ENCODE measurements at regions not wholly inside any gene's neighbourhood (a gene's known extent, or its start where the extent isn't known, plus 50 kb on each side); places are given as distances from the start of the nearest gene placed in this dataset.

DNA sequence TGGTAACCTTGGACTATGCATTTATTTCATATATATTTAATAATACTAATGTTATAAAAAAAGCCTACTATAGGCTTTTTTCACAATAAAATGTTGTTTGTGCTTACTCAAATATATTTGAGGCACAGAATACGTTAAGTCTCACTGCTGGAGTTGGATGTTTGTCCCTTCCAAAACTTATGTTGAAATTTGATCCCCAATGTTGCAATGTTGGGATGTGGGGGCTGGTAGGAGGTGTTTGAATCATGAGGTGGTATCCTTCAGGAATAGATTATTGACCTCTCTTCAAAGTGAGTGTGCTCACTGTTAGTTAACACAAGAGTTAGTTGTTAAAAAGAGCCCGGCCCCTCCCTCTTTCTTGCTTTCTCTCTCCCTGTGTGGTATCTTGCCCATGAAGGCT is 1295.9 kb downstream of the JRKL start:
- Histone ChIP-seq H2AFZ (no peak overlapping the region), H3K4me3 (no peak overlapping the region), H3K36me3 (ENCODE audit: low read depth) (no peaks in the 10 kb centered on the region), H3K9me3 (ENCODE audit: insufficient read depth, low read depth) (no peaks in the 10 kb centered on the region), H3K27ac (no peak overlapping the region), H3F3A (ENCODE audit: insufficient read depth, low read depth) (no peaks in the 10 kb centered on the region), H3K9me2 (ENCODE audit: insufficient read depth) (peaks cover 5% of the 10 kb centered on the region; the same call in 1 of the 2 replicates), H3K4me1 (replicated peaks; ENCODE audit: insufficient read depth) (no peaks in the 10 kb centered on the region), H3K4me2 (no peak overlapping the region), H4K20me1 (ENCODE audit: insufficient read depth) (no peaks in the 10 kb centered on the region), H3K27me3 (ENCODE audit: insufficient read depth, low read depth) (no peaks in the 10 kb centered on the region), H3K79me2 (ENCODE audit: low read depth) (no peaks in the 10 kb centered on the region)
- TF ChIP-seq EZH2 (IDR thresholded peaks at IDR 0.05; ENCODE audit: low read depth) (no peak), CTCF (conservative IDR thresholded peaks at IDR 0.05) (no peak)
- CTCF ChIA-PET = no interaction called here
- BruUV-seq (replicated peaks) = no TSS peak
- POLR2A ChIA-PET (ENCODE audit: unreplicated experiment) = no interaction called here
- intact Hi-C loops (cut with micrococcal nuclease; ENCODE audit: unreplicated experiment) = no loop called here
- DNase-seq = no peak

DNA sequence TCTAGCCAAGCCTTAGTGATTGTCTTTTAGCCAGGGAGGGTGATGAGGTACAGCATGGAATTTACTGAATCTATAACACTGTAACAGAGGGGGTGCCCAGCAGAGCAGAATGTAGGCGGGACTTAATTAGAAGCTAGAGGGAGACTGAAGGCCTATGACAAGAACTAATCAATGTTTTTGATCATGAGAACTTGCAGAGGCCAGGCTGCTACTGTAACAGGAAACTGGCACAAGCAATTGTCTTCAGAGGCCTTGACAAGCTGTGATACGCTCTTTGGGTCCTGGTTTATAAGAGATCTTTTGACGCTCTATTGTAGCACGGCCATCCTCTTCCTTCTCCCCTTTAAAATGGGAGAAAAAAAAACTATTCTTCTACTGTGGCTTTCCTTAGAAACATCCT is 1297.3 kb downstream of the JRKL start:
- peak overlapping the region; percentile 45; the same call in 1 of the 2 replicates for H2AFZ ChIP-seq
- no peak for DNase-seq
- POLR2A ChIA-PET (ENCODE audit: unreplicated experiment) = no interaction called here

GRCh38 chr11:97691061-97691460 is 1301.2 kb downstream of the JRKL start:
- H3K27me3 ChIP-seq (ENCODE audit: insufficient read depth, low read depth) = no peaks in the 10 kb centered on the region
- ChIA-PET POLR2A (ENCODE audit: unreplicated experiment) (no interaction called here), CTCF (no interaction called here)
- H3K79me2 ChIP-seq (ENCODE audit: low read depth) = no peaks in the 10 kb centered on the region
- H3K9me3 ChIP-seq (ENCODE audit: insufficient read depth, low read depth) = no peaks in the 10 kb centered on the region
- no peaks in the 10 kb centered on the region for H3K4me1 ChIP-seq (replicated peaks; ENCODE audit: insufficient read depth)
- no peak overlapping the region for H3K27ac ChIP-seq
- TF ChIP-seq CTCF (conservative IDR thresholded peaks at IDR 0.05) = no peak
- no peaks in the 10 kb centered on the region for H4K20me1 ChIP-seq (ENCODE audit: insufficient read depth)
- intact Hi-C loops (cut with micrococcal nuclease; ENCODE audit: unreplicated experiment) = no loop called here
- H3K4me2 ChIP-seq = no peak overlapping the region
- H3K9me2 ChIP-seq (ENCODE audit: insufficient read depth) = no peaks in the 10 kb centered on the region
- no peaks in the 10 kb centered on the region for H3K36me3 ChIP-seq (ENCODE audit: low read depth)
- no peak for DNase-seq
- H2AFZ ChIP-seq = no peak overlapping the region
- no peak overlapping the region for H3K4me3 ChIP-seq
- BruUV-seq (replicated peaks) = no TSS peak
- no peaks in the 10 kb centered on the region for H3F3A ChIP-seq (ENCODE audit: insufficient read depth, low read depth)

More for the DNA sequence above, 1297.3 kb downstream of the JRKL start:
- Histone ChIP-seq H3K27ac (no peak overlapping the region), H3K9me2 (ENCODE audit: insufficient read depth) (no peaks in the 10 kb centered on the region), H3K27me3 (ENCODE audit: insufficient read depth, low read depth) (no peaks in the 10 kb centered on the region), H3K9me3 (ENCODE audit: insufficient read depth, low read depth) (no peaks in the 10 kb centered on the region), H3K36me3 (ENCODE audit: low read depth) (no peaks in the 10 kb centered on the region), H3K4me3 (no peak overlapping the region), H4K20me1 (ENCODE audit: insufficient read depth) (no peaks in the 10 kb centered on the region), H3F3A (ENCODE audit: insufficient read depth, low read depth) (no peaks in the 10 kb centered on the region), H3K79me2 (ENCODE audit: low read depth) (no peaks in the 10 kb centered on the region), H3K4me2 (no peak overlapping the region), H3K4me1 (replicated peaks; ENCODE audit: insufficient read depth) (no peaks in the 10 kb centered on the region)
- intact Hi-C loops (cut with micrococcal nuclease; ENCODE audit: unreplicated experiment) = no loop called here
- no peak for TF ChIP-seq CTCF (conservative IDR thresholded peaks at IDR 0.05)
- TF ChIP-seq EZH2 (IDR thresholded peaks at IDR 0.05; ENCODE audit: low read depth) = no peak
- BruUV-seq (replicated peaks) = no TSS peak
- CTCF ChIA-PET = no interaction called here

Data from PC-9 (cell line).